ENCODE measurements at regions not wholly inside any gene's neighbourhood (a gene's known extent, or its start where the extent isn't known, plus 50 kb on each side); places are given as distances from the start of the nearest gene placed in this dataset.

DNA sequence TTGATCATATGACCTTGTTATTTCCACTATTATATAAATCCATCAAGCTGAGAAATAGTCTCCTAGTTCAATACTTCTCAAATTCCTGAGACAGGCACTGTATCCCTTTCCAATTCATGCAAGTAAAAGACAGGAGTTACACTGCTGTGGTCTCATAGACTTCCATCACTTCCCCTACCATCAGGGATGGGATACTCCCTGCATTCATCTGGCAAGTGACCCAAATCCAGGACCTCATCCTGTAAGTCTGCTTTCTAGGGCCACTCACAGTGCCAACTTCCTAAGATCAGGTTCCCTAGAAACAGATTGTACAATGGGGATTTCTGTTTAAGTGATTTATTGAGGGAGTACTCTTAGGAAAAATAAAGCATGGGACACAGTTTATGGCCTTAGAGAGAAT is 424.0 kb upstream of the CDH7 start:
- TF ChIP-seq, protein P1, sequence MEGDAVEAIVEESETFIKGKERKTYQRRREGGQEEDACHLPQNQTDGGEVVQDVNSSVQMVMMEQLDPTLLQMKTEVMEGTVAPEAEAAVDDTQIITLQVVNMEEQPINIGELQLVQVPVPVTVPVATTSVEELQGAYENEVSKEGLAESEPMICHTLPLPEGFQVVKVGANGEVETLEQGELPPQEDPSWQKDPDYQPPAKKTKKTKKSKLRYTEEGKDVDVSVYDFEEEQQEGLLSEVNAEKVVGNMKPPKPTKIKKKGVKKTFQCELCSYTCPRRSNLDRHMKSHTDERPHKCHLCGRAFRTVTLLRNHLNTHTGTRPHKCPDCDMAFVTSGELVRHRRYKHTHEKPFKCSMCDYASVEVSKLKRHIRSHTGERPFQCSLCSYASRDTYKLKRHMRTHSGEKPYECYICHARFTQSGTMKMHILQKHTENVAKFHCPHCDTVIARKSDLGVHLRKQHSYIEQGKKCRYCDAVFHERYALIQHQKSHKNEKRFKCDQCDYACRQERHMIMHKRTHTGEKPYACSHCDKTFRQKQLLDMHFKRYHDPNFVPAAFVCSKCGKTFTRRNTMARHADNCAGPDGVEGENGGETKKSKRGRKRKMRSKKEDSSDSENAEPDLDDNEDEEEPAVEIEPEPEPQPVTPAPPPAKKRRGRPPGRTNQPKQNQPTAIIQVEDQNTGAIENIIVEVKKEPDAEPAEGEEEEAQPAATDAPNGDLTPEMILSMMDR (IDR thresholded peaks at IDR 0.05; ENCODE audit: low read depth, low read length), result no peak
- TF ChIP-seq POLR2A (IDR thresholded peaks at IDR 0.05; ENCODE audit: extremely low read depth, insufficient read length) (no peak), MYC (IDR thresholded peaks at IDR 0.05; ENCODE audit: low read depth, low read length) (no peak)
- TF ChIP-seq, protein P2, sequence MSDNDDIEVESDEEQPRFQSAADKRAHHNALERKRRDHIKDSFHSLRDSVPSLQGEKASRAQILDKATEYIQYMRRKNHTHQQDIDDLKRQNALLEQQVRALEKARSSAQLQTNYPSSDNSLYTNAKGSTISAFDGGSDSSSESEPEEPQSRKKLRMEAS (IDR thresholded peaks at IDR 0.05; ENCODE audit: low read depth, low read length), result no peak
